Epithelial cell of proximal tubule (primary cell): ENCODE measurements at regions not wholly inside any gene's neighbourhood (a gene's known extent, or its start where the extent isn't known, plus 50 kb on each side); places are given as distances from the start of the nearest gene placed in this dataset.

Experiments used
- DNase-seq: peaks from one replicate; pipeline ENCODE4 v3.0.0-alpha.2; 2011; ENCODE audit warnings: low read depth
- H3K4me3 ChIP-seq: 2 replicates; pipeline ENCODE4 v1.5.1; 2011; ENCODE audit warnings: low read depth, mild to moderate bottlenecking, low read length
- CTCF ChIP-seq: conservative IDR thresholded peaks from 2 replicates; pipeline ENCODE4 v1.5.1; 2012; ENCODE audit warnings: low read depth, mild to moderate bottlenecking, low read length

DNA sequence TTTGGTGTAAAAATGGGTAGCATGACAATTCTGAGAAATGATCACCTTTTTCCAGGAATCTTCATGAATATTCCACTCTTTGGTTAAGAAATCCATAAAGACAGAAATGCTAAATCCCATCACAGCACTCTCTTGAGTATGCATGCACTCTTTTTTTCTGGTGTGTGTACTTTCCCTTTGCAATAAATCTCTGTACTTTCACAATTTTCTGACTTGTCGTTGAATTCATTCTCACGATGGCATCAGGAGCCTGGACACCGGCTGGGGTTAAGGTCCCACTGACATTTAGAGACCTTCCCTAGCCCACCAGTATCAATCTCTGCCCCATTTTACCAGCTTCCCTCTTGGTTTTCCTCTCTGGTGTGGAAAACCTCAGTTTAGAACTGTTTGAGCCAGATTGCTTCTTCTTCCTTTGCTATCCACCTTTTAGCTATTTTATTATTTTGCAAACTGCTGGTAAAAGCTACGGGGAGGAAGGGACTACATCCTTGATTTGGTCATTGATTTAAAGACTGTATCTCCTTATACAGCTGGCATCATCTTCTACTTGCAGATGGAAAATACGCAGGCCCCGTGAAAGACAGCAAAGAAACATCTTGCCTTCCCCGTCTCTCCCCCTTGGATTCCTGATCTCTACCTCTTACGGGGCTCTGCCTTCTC lies 59.9 kb upstream of the ZFR start:
- DNase-seq, result no peak
- H3K4me3 ChIP-seq, result no peak overlapping the region
- no peak for TF ChIP-seq CTCF

DNA sequence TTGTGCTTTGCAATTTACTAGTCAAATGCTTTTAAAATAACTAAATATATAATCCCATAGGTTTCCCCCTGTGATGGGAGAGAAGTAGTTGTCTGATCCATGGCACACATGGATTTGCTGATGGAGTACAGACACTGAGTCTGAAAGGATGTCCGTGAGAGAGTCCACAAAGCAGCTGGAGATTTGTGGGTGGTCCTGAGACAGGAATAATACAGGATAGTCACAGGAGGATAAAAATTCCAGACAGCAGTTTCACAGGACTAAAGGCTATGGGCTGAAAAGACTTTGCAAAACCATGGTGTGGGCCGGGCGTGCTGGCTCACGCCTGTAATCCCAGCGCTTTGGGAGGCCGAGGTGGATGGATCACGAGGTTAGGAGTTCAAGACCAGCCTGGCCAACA lies 58.7 kb upstream of the ZFR start:
- no peak for TF ChIP-seq CTCF
- DNase-seq, result no peak
- no peak overlapping the region for H3K4me3 ChIP-seq

DNA sequence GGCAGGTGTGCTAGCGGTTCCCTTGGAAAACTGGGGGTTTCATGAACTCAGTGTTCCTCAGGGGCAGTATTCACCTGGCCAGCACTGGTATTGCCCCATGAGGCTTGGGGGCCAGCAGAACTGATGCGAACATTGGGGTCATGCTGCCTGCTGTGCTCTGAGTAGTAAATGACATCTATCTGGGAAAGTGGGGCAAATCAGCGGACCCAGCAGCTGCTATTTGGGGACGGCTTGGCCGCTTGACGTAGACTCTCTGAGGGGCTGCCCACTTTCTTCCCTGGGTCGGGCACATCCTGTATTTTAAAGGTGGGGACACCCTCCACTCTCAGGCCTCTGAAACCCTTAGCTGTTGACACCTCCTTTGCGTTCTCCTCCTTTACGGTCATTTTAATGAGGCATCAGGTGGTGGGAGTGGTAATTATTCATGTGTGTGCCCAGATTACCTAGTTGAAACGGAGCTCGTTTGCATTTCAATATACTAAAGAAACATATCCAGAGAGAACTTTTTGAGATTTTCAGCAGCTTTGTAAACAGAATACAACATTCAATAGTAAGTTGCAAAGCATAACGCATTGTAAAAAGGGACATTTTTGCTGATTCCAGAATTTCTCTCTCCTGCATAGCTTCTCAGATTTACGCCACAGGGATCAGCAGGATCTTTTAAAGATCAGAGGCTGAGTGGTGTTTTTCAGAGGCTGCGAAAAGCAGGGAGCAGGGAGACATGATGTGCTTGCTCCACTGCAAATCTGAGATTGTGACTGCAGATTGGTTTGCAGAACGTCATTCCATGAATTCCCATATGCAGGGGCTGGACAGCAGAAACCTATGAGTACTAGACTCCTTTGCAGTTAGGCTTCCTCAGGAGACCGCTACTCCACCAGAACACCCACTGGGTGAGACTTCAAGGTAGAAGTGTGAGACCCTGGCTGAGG lies 56.8 kb upstream of the ZFR start:
- DNase-seq, result no peak
- no peak for TF ChIP-seq CTCF
- no peak overlapping the region for H3K4me3 ChIP-seq

DNA sequence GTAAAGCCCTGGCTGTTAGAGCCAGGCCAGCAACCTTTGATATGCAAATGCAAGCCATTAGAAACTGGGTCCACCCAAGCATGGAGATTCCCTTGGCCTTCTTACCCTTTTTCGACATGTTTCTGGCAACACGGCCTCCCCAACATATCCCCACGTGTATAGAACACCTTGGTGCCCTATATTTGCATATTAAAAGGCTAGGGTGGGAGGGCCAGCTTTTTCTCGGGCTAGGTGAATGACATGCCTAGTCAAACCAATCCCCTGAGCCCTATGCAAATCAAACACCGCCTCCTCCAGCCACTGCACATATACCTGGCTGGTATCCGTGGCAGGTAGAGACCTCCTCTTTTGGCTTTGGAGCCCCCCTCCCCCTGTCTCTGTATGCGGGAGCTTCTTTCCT lies 55.6 kb upstream of the ZFR start:
- DNase-seq, result no peak
- no peak for TF ChIP-seq CTCF
- no peak overlapping the region for H3K4me3 ChIP-seq

GRCh38 chr5:32499261-32499660 lies 54.7 kb upstream of the ZFR start:
- no peak for DNase-seq
- TF ChIP-seq CTCF, result no peak
- no peak overlapping the region for H3K4me3 ChIP-seq

- no peak overlapping the region for H3K4me3 ChIP-seq
- no peak for DNase-seq
- no peak for TF ChIP-seq CTCF
These were observed 53.9 kb upstream of the ZFR start for GRCh38 chr5:32498484-32498883.

GRCh38 chr5:32496104-32496503 lies 51.6 kb upstream of the ZFR start:
- no peak for TF ChIP-seq CTCF
- no peak overlapping the region for H3K4me3 ChIP-seq
- DNase-seq, result no peak
